Esophagus muscularis mucosa (tissue), 3 donors: ENCODE measurements at regions not wholly inside any gene's neighbourhood (a gene's known extent, or its start where the extent isn't known, plus 50 kb on each side); places are given as distances from the start of the nearest gene placed in this dataset.

Source experiments
- POLR2A ChIP-seq: fragments of 450-650 bp; IDR thresholded peaks from one replicate; pipeline ENCODE4 v1.6.1; 2017; ENCODE audit warnings: antibody characterized with exemption, moderate library complexity, mild to moderate bottlenecking, low read depth
- POLR2AphosphoS5 ChIP-seq, 2 donors: sonication (generic); formaldehyde crosslinking; IDR thresholded peaks; one replicate each; pipeline ENCODE4 v1.6.1; 2017; ENCODE audit warnings: antibody characterized with exemption in 2 of 2
- TF ChIP-seq, protein P1 (sequence below), 3 experiments: fragments of 200-600 bp in 2 of 3; fragments of 450-650 bp in 1 of 3; sonication (generic) in 2 of 3; IDR thresholded peaks; one replicate each; pipeline ENCODE4 v1.5.1; 2017 to 2019; ENCODE audit warnings: antibody characterized with exemption in 3 of 3, mild to moderate bottlenecking in 2 of 3, moderate library complexity in 1 of 3

GRCh38 chr7:93048136-93048930 lies 69.4 kb downstream of the SAMD9 start:
- no peak for TF ChIP-seq POLR2A
- TF ChIP-seq, protein P1, sequence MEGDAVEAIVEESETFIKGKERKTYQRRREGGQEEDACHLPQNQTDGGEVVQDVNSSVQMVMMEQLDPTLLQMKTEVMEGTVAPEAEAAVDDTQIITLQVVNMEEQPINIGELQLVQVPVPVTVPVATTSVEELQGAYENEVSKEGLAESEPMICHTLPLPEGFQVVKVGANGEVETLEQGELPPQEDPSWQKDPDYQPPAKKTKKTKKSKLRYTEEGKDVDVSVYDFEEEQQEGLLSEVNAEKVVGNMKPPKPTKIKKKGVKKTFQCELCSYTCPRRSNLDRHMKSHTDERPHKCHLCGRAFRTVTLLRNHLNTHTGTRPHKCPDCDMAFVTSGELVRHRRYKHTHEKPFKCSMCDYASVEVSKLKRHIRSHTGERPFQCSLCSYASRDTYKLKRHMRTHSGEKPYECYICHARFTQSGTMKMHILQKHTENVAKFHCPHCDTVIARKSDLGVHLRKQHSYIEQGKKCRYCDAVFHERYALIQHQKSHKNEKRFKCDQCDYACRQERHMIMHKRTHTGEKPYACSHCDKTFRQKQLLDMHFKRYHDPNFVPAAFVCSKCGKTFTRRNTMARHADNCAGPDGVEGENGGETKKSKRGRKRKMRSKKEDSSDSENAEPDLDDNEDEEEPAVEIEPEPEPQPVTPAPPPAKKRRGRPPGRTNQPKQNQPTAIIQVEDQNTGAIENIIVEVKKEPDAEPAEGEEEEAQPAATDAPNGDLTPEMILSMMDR (IDR thresholded peaks at IDR 0.05), result no peak
- TF ChIP-seq POLR2AphosphoS5 (IDR thresholded peaks at IDR 0.05), result no peak
